Glutamatergic neuron (in vitro differentiated cells): ENCODE measurements at regions not wholly inside any gene's neighbourhood (a gene's known extent, or its start where the extent isn't known, plus 50 kb on each side); places are given as distances from the start of the nearest gene placed in this dataset.

ENCODE experiments used
- DNase-seq: peaks from one replicate; pipeline ENCODE4 v3.0.0; 2022
- H3K27ac Mint-ChIP-seq: one replicate; pipeline ENCODE4 v1.8.0; 2020; ENCODE audit warnings: mild to moderate bottlenecking, mixed read lengths, inconsistent platforms; ENCODE audit not compliant: unreplicated experiment
- H3K27me3 Mint-ChIP-seq: one replicate; pipeline ENCODE4 v1.8.0; 2020; ENCODE audit warnings: mild to moderate bottlenecking, moderate library complexity, mixed read lengths, inconsistent platforms; ENCODE audit not compliant: unreplicated experiment
- H3K36me3 Mint-ChIP-seq: one replicate; pipeline ENCODE4 v1.8.0; 2020; ENCODE audit warnings: mild to moderate bottlenecking, mixed read lengths, inconsistent platforms; ENCODE audit not compliant: unreplicated experiment
- H3K4me1 Mint-ChIP-seq: one replicate; pipeline ENCODE4 v1.8.0; 2020; ENCODE audit warnings: mild to moderate bottlenecking, low read depth, mixed read lengths, inconsistent platforms; ENCODE audit not compliant: unreplicated experiment
- H3K4me3 Mint-ChIP-seq: one replicate; pipeline ENCODE4 v1.8.0; 2020; ENCODE audit warnings: mild to moderate bottlenecking, mixed read lengths, inconsistent platforms; ENCODE audit not compliant: unreplicated experiment
- H3K9me3 Mint-ChIP-seq: one replicate; pipeline ENCODE4 v1.8.0; 2020; ENCODE audit warnings: mild to moderate bottlenecking, moderate library complexity, mixed read lengths, inconsistent platforms; ENCODE audit not compliant: unreplicated experiment
- TF ChIP-seq, protein P1 (sequence below): fragments of 200-600 bp; sonication (generic); IDR thresholded peaks from one replicate; pipeline ENCODE4 v1.5.0; 2021; ENCODE audit not compliant: partially characterized antibody, unreplicated experiment

DNA sequence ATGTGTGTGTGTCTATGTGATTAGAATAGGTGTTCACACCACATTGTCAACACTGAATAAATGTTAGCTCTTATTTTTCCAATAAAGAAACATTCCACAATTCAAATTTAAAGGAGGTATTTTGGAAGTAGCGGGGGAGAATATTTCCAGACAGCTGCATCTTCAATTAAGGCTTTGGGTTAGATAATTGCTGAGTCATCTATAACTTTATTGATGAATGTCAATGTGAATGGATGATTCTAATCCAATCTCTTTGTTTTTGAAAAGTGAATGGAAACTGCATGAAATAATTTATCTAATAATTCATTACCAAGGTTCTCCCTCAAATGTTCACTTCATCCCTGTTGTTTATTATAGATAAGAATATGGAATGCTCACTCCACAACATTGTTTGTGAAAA is 625.2 kb downstream of the IRS1 start:
- DNase-seq = no peak
- Mint-ChIP-seq H3K36me3 (no peaks in the 10 kb centered on the region), H3K27ac (no peak overlapping the region), H3K4me3 (no peak overlapping the region), H3K27me3 (no peaks in the 10 kb centered on the region), H3K9me3 (no peaks in the 10 kb centered on the region), H3K4me1 (no peaks in the 10 kb centered on the region)
- TF ChIP-seq, protein P1, sequence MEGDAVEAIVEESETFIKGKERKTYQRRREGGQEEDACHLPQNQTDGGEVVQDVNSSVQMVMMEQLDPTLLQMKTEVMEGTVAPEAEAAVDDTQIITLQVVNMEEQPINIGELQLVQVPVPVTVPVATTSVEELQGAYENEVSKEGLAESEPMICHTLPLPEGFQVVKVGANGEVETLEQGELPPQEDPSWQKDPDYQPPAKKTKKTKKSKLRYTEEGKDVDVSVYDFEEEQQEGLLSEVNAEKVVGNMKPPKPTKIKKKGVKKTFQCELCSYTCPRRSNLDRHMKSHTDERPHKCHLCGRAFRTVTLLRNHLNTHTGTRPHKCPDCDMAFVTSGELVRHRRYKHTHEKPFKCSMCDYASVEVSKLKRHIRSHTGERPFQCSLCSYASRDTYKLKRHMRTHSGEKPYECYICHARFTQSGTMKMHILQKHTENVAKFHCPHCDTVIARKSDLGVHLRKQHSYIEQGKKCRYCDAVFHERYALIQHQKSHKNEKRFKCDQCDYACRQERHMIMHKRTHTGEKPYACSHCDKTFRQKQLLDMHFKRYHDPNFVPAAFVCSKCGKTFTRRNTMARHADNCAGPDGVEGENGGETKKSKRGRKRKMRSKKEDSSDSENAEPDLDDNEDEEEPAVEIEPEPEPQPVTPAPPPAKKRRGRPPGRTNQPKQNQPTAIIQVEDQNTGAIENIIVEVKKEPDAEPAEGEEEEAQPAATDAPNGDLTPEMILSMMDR = no peak

DNA sequence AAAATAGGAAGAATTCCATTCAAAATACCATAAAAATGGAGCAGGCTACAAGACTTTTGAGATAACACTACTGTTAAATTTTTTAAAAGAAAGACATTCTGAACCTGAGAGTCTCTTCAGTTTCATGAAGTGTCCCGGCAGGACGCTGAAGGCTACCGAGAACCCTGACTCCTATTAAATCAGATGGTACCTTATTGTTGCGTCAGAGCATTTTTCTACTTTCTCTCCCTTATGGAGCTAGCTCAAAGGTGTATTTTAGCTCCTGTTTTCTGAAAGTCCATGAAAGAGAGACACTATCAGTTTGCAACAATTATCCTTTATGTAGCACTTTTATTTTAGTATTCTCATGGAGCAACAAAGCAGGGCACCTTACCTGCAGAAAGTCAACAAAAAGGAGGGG is 626.7 kb downstream of the IRS1 start:
- no peak for DNase-seq
- H3K4me3 Mint-ChIP-seq = no peak overlapping the region
- H3K36me3 Mint-ChIP-seq = no peaks in the 10 kb centered on the region
- H3K4me1 Mint-ChIP-seq = no peaks in the 10 kb centered on the region
- no peaks in the 10 kb centered on the region for H3K27me3 Mint-ChIP-seq
- no peaks in the 10 kb centered on the region for H3K9me3 Mint-ChIP-seq
- no peak overlapping the region for H3K27ac Mint-ChIP-seq
- TF ChIP-seq, protein P1 = no peak

DNA sequence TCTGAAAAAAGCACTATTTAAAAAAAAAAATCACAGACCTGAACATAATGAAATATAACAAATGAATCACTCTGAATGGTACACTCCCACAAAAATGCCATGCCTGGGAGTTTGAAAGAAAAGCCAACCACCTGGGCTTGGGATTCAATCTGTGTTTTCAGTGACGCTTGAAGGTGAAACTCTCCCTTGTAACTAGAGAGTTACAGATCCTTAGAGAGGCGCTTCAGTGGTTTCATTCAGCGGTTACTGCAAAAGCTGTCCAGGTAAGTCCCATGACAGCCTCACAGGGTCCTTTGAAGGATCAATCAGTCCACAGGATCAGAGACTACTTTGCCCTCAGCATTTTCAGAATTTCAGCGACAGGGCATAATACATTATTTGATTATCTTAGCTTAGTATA is 627.3 kb downstream of the IRS1 start:
- no peaks in the 10 kb centered on the region for H3K27me3 Mint-ChIP-seq
- H3K4me3 Mint-ChIP-seq = no peak overlapping the region
- DNase-seq = no peak
- no peaks in the 10 kb centered on the region for H3K9me3 Mint-ChIP-seq
- H3K36me3 Mint-ChIP-seq = no peaks in the 10 kb centered on the region
- H3K27ac Mint-ChIP-seq = no peak overlapping the region
- no peaks in the 10 kb centered on the region for H3K4me1 Mint-ChIP-seq
- TF ChIP-seq, protein P1 = no peak

DNA sequence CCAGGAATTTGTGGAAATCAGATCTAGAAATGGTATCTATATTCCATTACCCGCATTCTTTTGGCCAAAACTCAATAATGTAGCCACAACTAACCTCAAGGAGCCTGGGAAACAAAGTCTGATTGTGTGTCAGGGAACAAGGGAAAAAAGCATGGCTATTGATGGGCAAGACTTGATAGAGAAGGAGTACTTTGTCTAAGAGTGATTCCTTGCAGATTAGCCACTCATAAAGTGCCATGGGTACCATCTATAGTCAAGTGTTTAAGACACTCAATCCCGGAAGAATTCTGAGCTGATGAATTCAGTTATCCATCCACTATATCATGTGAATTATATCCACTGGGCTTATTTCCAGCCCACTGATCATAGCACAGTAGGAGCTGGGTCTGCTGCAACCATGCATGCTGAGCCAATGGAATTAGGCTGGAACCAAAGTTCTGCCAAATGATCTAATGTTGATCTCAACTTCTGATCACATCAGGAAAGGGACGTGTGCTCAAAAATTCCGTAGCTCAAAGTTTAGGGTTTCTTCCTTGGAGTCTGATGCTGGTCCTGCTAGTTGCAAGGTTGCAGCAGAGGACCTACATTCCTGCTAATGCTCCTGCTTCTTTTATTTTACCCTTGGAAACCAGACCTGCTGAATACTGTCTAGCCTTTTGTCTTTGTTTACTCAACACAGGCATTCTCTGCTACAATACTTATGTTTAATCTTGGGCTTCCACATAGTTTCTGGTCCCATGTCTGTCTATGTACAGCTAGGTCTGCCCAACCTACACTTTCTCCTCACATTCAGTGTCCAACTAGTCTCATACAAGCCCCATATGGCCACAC is 629.7 kb downstream of the IRS1 start:
- H3K27ac Mint-ChIP-seq = no peak overlapping the region
- no peak overlapping the region for H3K4me3 Mint-ChIP-seq
- no peaks in the 10 kb centered on the region for H3K9me3 Mint-ChIP-seq
- H3K27me3 Mint-ChIP-seq = no peaks in the 10 kb centered on the region
- H3K4me1 Mint-ChIP-seq = no peaks in the 10 kb centered on the region
- DNase-seq = no peak
- TF ChIP-seq, protein P1 = no peak
- H3K36me3 Mint-ChIP-seq = no peaks in the 10 kb centered on the region

DNA sequence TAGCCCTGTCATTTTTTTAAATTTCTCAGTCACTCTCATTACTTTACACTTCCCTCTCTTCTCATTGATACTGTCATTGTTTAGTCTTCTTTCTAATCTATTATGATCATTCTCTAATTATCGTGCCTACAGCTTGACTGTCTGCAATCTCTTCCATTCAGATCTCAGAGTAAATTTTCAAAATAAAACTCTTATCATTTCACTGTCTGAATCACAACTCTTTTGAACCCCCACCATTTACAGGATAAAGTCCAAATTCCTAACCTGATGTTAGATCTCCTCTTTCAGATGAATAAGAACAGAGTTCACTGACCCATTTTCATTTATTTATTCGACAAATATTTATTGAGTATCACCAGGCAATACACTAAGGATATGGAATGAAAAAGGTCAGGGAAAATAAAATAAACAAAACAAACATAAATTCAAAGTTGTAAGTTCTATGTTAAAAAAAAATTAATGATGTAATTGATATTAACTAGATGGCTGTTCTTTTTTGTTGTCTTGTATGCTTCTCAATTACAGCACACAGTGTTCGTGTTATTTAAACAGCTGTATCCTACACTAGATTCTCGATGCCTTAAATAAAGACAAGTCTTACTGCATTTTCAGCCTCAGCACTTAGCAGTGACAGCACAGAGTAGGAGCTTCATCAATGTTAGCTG is 631.0 kb downstream of the IRS1 start:
- Mint-ChIP-seq H3K4me3 (no peak overlapping the region), H3K27ac (no peak overlapping the region), H3K36me3 (no peaks in the 10 kb centered on the region), H3K9me3 (no peaks in the 10 kb centered on the region), H3K4me1 (no peaks in the 10 kb centered on the region), H3K27me3 (no peaks in the 10 kb centered on the region)
- TF ChIP-seq, protein P1 = no peak
- DNase-seq = no peak
